GM12875 (cell line): ENCODE measurements at regions not wholly inside any gene's neighbourhood (a gene's known extent, or its start where the extent isn't known, plus 50 kb on each side); places are given as distances from the start of the nearest gene placed in this dataset.

ENCODE experiments used
- H3K4me3 ChIP-seq: one replicate; pipeline ENCODE4 v1.5.1; 2011; ENCODE audit warnings: low read depth, low read length, control low read depth
- CTCF ChIP-seq: IDR thresholded peaks from 2 replicates; pipeline ENCODE4 v1.5.1; 2011; ENCODE audit warnings: low read depth, mild to moderate bottlenecking, control low read depth, inconsistent platforms, low read length, moderate library complexity, borderline replicate concordance; ENCODE audit not compliant: insufficient read depth

GRCh38 chr16:73313950-73314349, 266.0 kb upstream of the ZFHX3 start:
- H3K4me3 ChIP-seq: no peak overlapping the region
- no peak for TF ChIP-seq CTCF

GRCh38 chr16:73311857-73312723, 264.2 kb upstream of the ZFHX3 start:
- TF ChIP-seq CTCF: no peak
- H3K4me3 ChIP-seq: no peak overlapping the region

GRCh38 chr16:73308771-73309170, 260.8 kb upstream of the ZFHX3 start:
- no peak for TF ChIP-seq CTCF
- H3K4me3 ChIP-seq: no peak overlapping the region

GRCh38 chr16:73306901-73307413, 259.0 kb upstream of the ZFHX3 start:
- H3K4me3 ChIP-seq: no peak overlapping the region

GRCh38 chr16:73304008-73304774, 256.3 kb upstream of the ZFHX3 start:
- H3K4me3 ChIP-seq: no peak overlapping the region
- TF ChIP-seq CTCF: no peak

More at GRCh38 chr16:73306901-73307413, 259.0 kb upstream of the ZFHX3 start:
- no peak for TF ChIP-seq CTCF

GRCh38 chr16:73302942-73303341, 255.0 kb upstream of the ZFHX3 start:
- TF ChIP-seq CTCF: no peak
- no peak overlapping the region for H3K4me3 ChIP-seq
